Calu3 (cell line): ENCODE measurements at regions not wholly inside any gene's neighbourhood (a gene's known extent, or its start where the extent isn't known, plus 50 kb on each side); places are given as distances from the start of the nearest gene placed in this dataset.

Experiments used
- BruUV-seq: library from RNA; stranded (reverse); fragments of 400-500 nt; replicated peaks from 2 replicates; lab custom pipeline; 2021; lab: Mats Ljungman, UMichigan
- CTCF ChIA-PET: fragments of 300-600 bp; sonication (Branson Sonifier 250); formaldehyde crosslinking; loops from one replicate; lab custom pipeline; 2022; ENCODE audit warnings: antibody characterized with exemption; lab: Charles Lee
- DNase-seq: peaks from one replicate; pipeline ENCODE4 v3.0.0; 2022
- H3K27ac Mint-ChIP-seq: one replicate; pipeline ENCODE4 v1.8.0; 2022; ENCODE audit warnings: mixed read lengths; ENCODE audit not compliant: unreplicated experiment
- H3K27me3 Mint-ChIP-seq: one replicate; pipeline ENCODE4 v1.8.0; 2022; ENCODE audit warnings: mixed read lengths; ENCODE audit not compliant: unreplicated experiment
- H3K36me3 Mint-ChIP-seq: one replicate; pipeline ENCODE4 v1.8.0; 2022; ENCODE audit warnings: mild to moderate bottlenecking, moderate library complexity, mixed read lengths; ENCODE audit not compliant: insufficient read depth, unreplicated experiment
- H3K4me1 Mint-ChIP-seq: one replicate; pipeline ENCODE4 v1.8.0; 2022; ENCODE audit warnings: mild to moderate bottlenecking, low read depth, mixed read lengths; ENCODE audit not compliant: unreplicated experiment
- H3K4me3 Mint-ChIP-seq: one replicate; pipeline ENCODE4 v1.8.0; 2022; ENCODE audit warnings: mild to moderate bottlenecking, low read depth, moderate library complexity, mixed read lengths; ENCODE audit not compliant: unreplicated experiment
- H3K9me3 Mint-ChIP-seq: one replicate; pipeline ENCODE4 v1.8.0; 2022; ENCODE audit warnings: low read depth, mixed read lengths; ENCODE audit not compliant: unreplicated experiment
- intact Hi-C: fragments of 100-400 bp; cut with micrococcal nuclease; formaldehyde crosslinking; loops from one replicate; pipeline ENCODE4 v1.10.0; 2022; ENCODE audit not compliant: unreplicated experiment
- TF ChIP-seq, protein P1 (sequence below): fragments of 200-600 bp; IDR thresholded peaks from one replicate; pipeline ENCODE4 v1.8.0; 2022; ENCODE audit warnings: antibody characterized with exemption; ENCODE audit not compliant: unreplicated experiment

DNA sequence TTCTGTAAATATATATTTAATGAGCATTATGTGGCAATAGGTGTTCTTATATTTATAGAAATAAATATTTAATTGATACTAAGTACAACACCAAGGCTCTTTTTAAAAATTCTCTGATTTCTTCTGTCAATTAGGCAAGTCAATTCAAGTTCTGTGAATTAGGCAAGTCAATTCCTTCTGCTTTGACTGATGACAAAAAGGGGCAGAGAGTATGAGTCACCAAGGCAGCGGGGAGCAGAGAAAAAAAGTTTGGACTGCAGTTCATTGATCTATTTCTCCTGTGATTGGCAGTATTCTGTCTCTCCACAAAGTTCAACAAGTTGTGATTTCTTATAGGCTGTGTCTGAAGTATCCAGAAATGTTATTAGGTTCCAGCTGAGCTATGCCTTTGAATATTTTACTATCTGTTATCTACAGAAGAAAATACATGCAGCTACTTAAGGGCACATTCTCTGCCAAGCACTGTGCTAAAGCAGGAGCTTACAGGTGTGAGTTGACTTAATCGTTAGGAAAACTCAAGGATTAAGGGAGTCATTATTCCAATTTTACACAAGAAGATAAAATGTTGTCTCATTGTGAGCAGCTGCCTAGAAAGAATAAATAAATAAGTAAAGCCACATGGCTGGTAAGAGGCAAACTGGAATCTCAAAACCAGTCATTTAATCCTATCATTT is 206.4 kb upstream of the ALG10B start:
- intact Hi-C loops, result no loop called here
- peaks cover 2% of the 10 kb centered on the region for H3K9me3 Mint-ChIP-seq
- no peak for DNase-seq
- H3K27ac Mint-ChIP-seq, result no peak overlapping the region
- no peak overlapping the region for H3K4me3 Mint-ChIP-seq
- BruUV-seq, result no TSS peak
- TF ChIP-seq, protein P1, sequence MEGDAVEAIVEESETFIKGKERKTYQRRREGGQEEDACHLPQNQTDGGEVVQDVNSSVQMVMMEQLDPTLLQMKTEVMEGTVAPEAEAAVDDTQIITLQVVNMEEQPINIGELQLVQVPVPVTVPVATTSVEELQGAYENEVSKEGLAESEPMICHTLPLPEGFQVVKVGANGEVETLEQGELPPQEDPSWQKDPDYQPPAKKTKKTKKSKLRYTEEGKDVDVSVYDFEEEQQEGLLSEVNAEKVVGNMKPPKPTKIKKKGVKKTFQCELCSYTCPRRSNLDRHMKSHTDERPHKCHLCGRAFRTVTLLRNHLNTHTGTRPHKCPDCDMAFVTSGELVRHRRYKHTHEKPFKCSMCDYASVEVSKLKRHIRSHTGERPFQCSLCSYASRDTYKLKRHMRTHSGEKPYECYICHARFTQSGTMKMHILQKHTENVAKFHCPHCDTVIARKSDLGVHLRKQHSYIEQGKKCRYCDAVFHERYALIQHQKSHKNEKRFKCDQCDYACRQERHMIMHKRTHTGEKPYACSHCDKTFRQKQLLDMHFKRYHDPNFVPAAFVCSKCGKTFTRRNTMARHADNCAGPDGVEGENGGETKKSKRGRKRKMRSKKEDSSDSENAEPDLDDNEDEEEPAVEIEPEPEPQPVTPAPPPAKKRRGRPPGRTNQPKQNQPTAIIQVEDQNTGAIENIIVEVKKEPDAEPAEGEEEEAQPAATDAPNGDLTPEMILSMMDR, result no peak
- H3K27me3 Mint-ChIP-seq, result no peaks in the 10 kb centered on the region
- H3K36me3 Mint-ChIP-seq, result no peaks in the 10 kb centered on the region
- H3K4me1 Mint-ChIP-seq, result no peaks in the 10 kb centered on the region
- CTCF ChIA-PET, result no interaction called here

DNA sequence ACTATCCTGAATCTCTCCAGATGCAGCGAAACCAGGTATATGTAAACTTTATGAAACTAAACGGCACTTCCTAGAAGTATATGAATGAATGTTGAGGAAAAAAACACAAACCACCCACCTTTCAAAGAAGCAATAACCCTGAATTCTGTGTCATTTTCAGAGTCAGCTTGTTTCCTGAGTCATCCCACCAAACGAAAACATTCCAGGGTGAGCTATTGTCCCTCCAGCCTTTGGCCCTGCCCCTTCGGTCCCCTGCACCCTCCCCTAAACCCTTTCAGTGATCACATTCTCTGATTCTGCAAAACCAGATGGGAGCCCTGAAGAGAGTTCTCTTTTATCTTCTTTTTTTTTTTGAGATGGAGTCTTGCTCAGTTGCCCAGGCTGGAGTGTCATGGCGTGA is 202.6 kb upstream of the ALG10B start:
- Mint-ChIP-seq H3K27ac (no peak overlapping the region), H3K36me3 (no peaks in the 10 kb centered on the region), H3K9me3 (peaks cover 5% of the 10 kb centered on the region), H3K4me3 (no peak overlapping the region), H3K27me3 (no peaks in the 10 kb centered on the region), H3K4me1 (no peaks in the 10 kb centered on the region)
- intact Hi-C loops, result no loop called here
- TF ChIP-seq, protein P1, result no peak
- CTCF ChIA-PET, result no interaction called here
- DNase-seq, result no peak
- BruUV-seq, result no TSS peak

DNA sequence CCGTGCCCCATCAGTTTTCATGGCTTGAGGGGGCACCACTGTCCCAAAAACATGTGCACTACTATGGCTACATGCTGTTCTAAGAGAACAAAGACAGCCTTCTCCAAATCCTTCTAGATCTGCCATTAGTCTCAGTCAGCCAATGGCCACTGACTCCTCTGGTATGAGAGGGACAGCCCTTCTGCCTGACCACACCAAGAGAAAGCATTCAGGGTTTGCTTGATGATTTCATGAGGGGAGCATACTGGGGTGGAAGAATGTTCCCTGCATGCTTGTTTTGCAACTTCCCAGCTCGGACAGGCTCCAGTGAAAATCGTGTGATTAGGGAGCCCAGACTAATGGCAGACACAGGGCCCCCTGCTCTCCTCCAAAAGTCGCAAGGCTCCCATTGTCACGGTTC is 199.6 kb upstream of the ALG10B start:
- Mint-ChIP-seq H3K4me1 (no peaks in the 10 kb centered on the region), H3K27ac (no peak overlapping the region), H3K4me3 (no peak overlapping the region), H3K9me3 (peaks cover 5% of the 10 kb centered on the region), H3K27me3 (no peaks in the 10 kb centered on the region), H3K36me3 (no peaks in the 10 kb centered on the region)
- TF ChIP-seq, protein P1, result no peak
- intact Hi-C loops, result no loop called here
- CTCF ChIA-PET, result interaction anchor here (0.6 kb wide), 1 partner anchor 16 kb away, joined by 3 read pairs; no protein-coding TSS in a partner anchor
- BruUV-seq, result no TSS peak
- DNase-seq, result no peak

DNA sequence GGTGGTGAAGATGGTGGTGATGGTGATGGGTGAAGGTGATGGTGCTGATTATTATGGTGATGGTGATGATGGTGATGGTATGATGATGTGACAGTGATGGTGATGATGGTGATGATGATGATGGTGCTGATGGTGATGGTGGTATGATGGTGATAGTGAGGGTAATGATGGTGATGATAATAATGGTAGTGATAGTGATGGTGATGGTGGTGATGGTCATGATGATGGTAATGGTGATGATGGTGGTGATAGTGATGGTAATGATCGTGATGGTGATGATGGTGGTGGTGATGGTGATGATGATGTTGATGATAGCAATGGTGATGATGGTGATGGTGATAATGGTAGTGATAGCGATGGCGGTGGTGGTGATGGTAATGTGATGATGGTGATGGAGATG is 197.9 kb upstream of the ALG10B start:
- H3K4me1 Mint-ChIP-seq, result peaks cover 5% of the 10 kb centered on the region
- peaks cover 5% of the 10 kb centered on the region for H3K9me3 Mint-ChIP-seq
- intact Hi-C loops, result no loop called here
- H3K27ac Mint-ChIP-seq, result no peak overlapping the region
- no TSS peak for BruUV-seq
- H3K4me3 Mint-ChIP-seq, result no peak overlapping the region
- DNase-seq, result no peak
- TF ChIP-seq, protein P1, result no peak
- no peaks in the 10 kb centered on the region for H3K36me3 Mint-ChIP-seq
- CTCF ChIA-PET, result no interaction called here
- H3K27me3 Mint-ChIP-seq, result no peaks in the 10 kb centered on the region
